Endothelial cell of umbilical vein (primary cell): ENCODE measurements at regions not wholly inside any gene's neighbourhood (a gene's known extent, or its start where the extent isn't known, plus 50 kb on each side); places are given as distances from the start of the nearest gene placed in this dataset.

ENCODE experiments used
- BruUV-seq: library from RNA; stranded (reverse); fragments of 400-500 nt; replicated peaks from 2 replicates; lab custom pipeline; 2021; lab: Mats Ljungman, UMichigan
- CTCF ChIA-PET: fragments of 300-600, 350-600 bp; sonication (Branson Sonifier 250); formaldehyde crosslinking; loops from one replicate; lab custom pipeline; 2021; ENCODE audit warnings: antibody characterized with exemption, inconsistent platforms; lab: Charles Lee
- POLR2A ChIA-PET: fragments of 300-600, 350-600 bp; sonication (Branson Sonifier 250); formaldehyde crosslinking; loops from one replicate; lab custom pipeline; 2021; ENCODE audit warnings: antibody characterized with exemption, inconsistent platforms; lab: Charles Lee
- DNase-seq: peaks from one replicate; pipeline ENCODE4 v3.0.0-alpha.2; 2011; ENCODE audit warnings: low read depth, low spot score
- FAIRE-seq: peaks from 2 replicates; lab custom pipeline; 2011; peaks lifted over from hg19 to GRCh38; lab: Jason Lieb, UNC
- H2AFZ ChIP-seq: 2 replicates; pipeline ENCODE4 v1.6.0; 2012; ENCODE audit warnings: low read depth, low read length, control low read depth, inconsistent platforms
- H3K27ac ChIP-seq: 2 replicates; pipeline ENCODE4 v1.5.1; 2011; ENCODE audit warnings: low read depth, mild to moderate bottlenecking, control low read depth, low read length, moderate library complexity; ENCODE audit not compliant: insufficient read depth
- H3K27me3 ChIP-seq, 2 experiments: 2 replicates each; pipeline versions ENCODE4 v1.6.0 to v1.6.1; 2011; ENCODE audit warnings: low read length in 2 of 2, mixed read lengths in 1 of 2; ENCODE audit not compliant: control insufficient read depth in 2 of 2, insufficient read depth in 2 of 2
- H3K36me3 ChIP-seq, 2 experiments: 2 replicates in 1 of 2; 3 replicates in 1 of 2; pipeline ENCODE4 v1.5.1; 2011; ENCODE audit warnings: low read length in 2 of 2, mild to moderate bottlenecking in 1 of 2, moderate library complexity in 1 of 2; ENCODE audit not compliant: control insufficient read depth in 2 of 2, insufficient read depth in 2 of 2; ENCODE audit errors: extremely low read depth in 1 of 2
- H3K4me1 ChIP-seq: 3 replicates; pipeline ENCODE4 v1.5.1; 2011; ENCODE audit warnings: mild to moderate bottlenecking, low read length; ENCODE audit not compliant: control insufficient read depth, insufficient read depth; ENCODE audit errors: extremely low read depth
- H3K4me2 ChIP-seq: 2 replicates; pipeline ENCODE4 v1.6.1; 2011; ENCODE audit warnings: low read length, control low read depth, mixed read lengths; ENCODE audit not compliant: insufficient read depth
- H3K4me3 ChIP-seq, 3 experiments: fragments of 200-600 bp in 1 of 3; sonication (generic), shearing (Covaris generic) in 1 of 3; replicated peaks in 1 of 3; 2 replicates each; pipeline ENCODE4 v1.5.1; 2011 to 2016; ENCODE audit warnings: control low read depth in 3 of 3, low read length in 3 of 3, mild to moderate bottlenecking in 2 of 3, inconsistent platforms in 1 of 3, low read depth in 1 of 3, moderate library complexity in 1 of 3; ENCODE audit not compliant: insufficient read depth in 1 of 3
- H3K79me2 ChIP-seq: 2 replicates; pipeline ENCODE4 v1.6.0; 2012; ENCODE audit warnings: low read length, inconsistent platforms; ENCODE audit not compliant: control insufficient read depth, insufficient read depth
- H3K9ac ChIP-seq: replicated peaks from 2 replicates; pipeline ENCODE3; 2011; ENCODE audit warnings: low read length, control low read depth; ENCODE audit not compliant: insufficient read depth; ENCODE audit errors: extremely low read depth
- H3K9me1 ChIP-seq: replicated peaks from 3 replicates; pipeline ENCODE4 v1.6.0; 2011; ENCODE audit warnings: mild to moderate bottlenecking, low read length; ENCODE audit not compliant: control insufficient read depth, insufficient read depth; ENCODE audit errors: extremely low read depth
- H3K9me3 ChIP-seq: replicated peaks from 2 replicates; pipeline ENCODE4 v1.5.1; 2012; ENCODE audit warnings: low read length, inconsistent platforms; ENCODE audit not compliant: control insufficient read depth, insufficient read depth
- H4K20me1 ChIP-seq: replicated peaks from 2 replicates; pipeline ENCODE3; 2011; ENCODE audit warnings: mild to moderate bottlenecking, low read length; ENCODE audit not compliant: control insufficient read depth, insufficient read depth; ENCODE audit errors: extremely low read depth
- EZH2 ChIP-seq: IDR thresholded peaks from 2 replicates; pipeline ENCODE4 v1.6.1; 2012; ENCODE audit warnings: borderline replicate concordance, low read depth, mild to moderate bottlenecking, moderate library complexity, low read length, inconsistent platforms; ENCODE audit not compliant: severe bottlenecking
- FOS ChIP-seq: IDR thresholded peaks from 2 replicates; pipeline ENCODE4 v1.6.1; 2011; ENCODE audit warnings: mild to moderate bottlenecking, low read length, moderate library complexity, borderline replicate concordance; ENCODE audit not compliant: insufficient read depth
- GATA2 ChIP-seq: IDR thresholded peaks from 2 replicates; pipeline ENCODE4 v1.7.0; 2011; ENCODE audit warnings: low read depth, mild to moderate bottlenecking, moderate library complexity, mixed read lengths, low read length; ENCODE audit not compliant: insufficient read length, insufficient read depth
- JUN ChIP-seq: IDR thresholded peaks from 2 replicates; pipeline ENCODE4 v1.6.1; 2011; ENCODE audit warnings: borderline replicate concordance, low read depth; ENCODE audit not compliant: insufficient read length, insufficient read depth
- MYC ChIP-seq: IDR thresholded peaks from one replicate; pipeline ENCODE4 v1.6.1; 2011; ENCODE audit warnings: mild to moderate bottlenecking, low read depth, low read length
- POLR2A ChIP-seq: IDR thresholded peaks from 2 replicates; pipeline ENCODE4 v1.6.1; 2012; ENCODE audit warnings: low read depth, mild to moderate bottlenecking, control low read depth, low read length
- POLR2AphosphoS5 ChIP-seq: IDR thresholded peaks from 2 replicates; pipeline ENCODE4 v1.6.1; 2012; ENCODE audit warnings: low read depth, mild to moderate bottlenecking, control low read depth, low read length, moderate library complexity; ENCODE audit not compliant: insufficient read depth
- dilution Hi-C: fragments of 300-500 bp; cut with MboI; formaldehyde crosslinking; loops from one replicate; pipeline ENCODE4 v1.15.0; 2019; ENCODE audit warnings: low sequenced_read_pairs; ENCODE audit not compliant: extremely low pct_ligation_motif_present
- intact Hi-C: fragments of 100-400 bp; cut with micrococcal nuclease; formaldehyde crosslinking; loops from one replicate; pipeline ENCODE4 v1.10.0; 2022
- TF ChIP-seq, protein P1 (sequence below), 2 donors: IDR thresholded peaks; 1 replicate in 1 of 2; 2 replicates in 1 of 2; pipeline ENCODE4 v1.5.1; 2011; ENCODE audit warnings: low read length in 2 of 2, mild to moderate bottlenecking in 2 of 2, moderate library complexity in 2 of 2, control low read depth in 1 of 2, inconsistent platforms in 1 of 2, low read depth in 1 of 2; ENCODE audit not compliant: insufficient read depth in 1 of 2; ENCODE audit errors: extremely low read depth in 1 of 2
- TF ChIP-seq, protein P2 (sequence below): IDR thresholded peaks from 2 replicates; pipeline ENCODE4 v1.6.1; 2011; ENCODE audit not compliant: insufficient read depth, insufficient read length

DNA sequence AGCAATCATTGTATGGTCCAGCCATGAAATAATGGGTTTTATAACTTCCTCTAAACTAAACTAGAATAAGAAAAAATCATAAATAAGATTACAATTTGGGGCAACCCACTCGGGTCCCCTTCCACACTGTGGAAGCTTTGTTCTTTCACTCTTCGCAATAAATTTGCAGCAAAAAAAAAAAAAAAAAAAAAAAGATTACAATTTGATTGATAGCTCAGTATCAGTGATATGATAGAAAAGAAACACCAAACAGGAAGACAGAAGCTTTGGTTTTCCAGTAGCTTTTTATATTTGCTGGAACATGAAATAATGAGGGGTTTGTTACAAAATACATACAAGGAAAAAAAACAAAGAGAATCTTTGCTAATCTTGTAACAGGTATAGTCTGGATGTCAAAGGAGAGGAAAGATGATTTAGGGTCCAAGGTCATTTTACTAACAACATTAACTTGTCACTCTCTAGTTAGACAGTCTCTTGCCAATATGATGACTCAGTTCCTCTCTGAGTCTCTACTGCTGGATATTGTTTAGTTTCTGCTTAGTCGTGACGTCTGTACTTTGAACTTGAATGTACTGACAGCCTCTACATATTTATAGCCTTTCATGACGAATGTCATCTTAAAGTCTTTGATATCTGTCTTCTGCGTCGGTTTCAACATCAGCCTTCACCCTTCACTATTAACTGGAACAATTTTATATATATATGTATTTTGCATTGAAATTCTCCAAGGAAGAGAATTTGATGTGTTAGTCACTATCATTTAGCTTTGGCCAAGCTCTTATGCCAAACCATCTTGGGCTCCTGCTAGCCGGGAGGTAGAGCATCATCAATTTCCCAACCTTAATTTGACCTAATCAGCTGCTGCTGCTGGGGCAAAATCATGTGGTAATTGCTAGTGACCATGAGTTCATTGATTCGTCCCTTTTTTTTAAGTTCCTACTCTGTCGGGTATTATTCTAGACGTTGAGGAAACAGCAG lies 213.1 kb upstream of the STXBP5 start:
- BruUV-seq = no TSS peak
- Histone ChIP-seq H4K20me1 (no peaks in the 10 kb centered on the region), H3K4me1 (peaks cover 6% of the 10 kb centered on the region), H2AFZ (no peak overlapping the region), H3K4me2 (no peak overlapping the region), H3K36me3 (no peaks in the 10 kb centered on the region), H3K9me1 (no peaks in the 10 kb centered on the region), H3K9ac (no peak overlapping the region), H3K27me3 (no peaks in the 10 kb centered on the region), H3K27ac (no peak overlapping the region), H3K9me3 (no peaks in the 10 kb centered on the region), H3K4me3 (no peak overlapping the region), H3K79me2 (no peaks in the 10 kb centered on the region)
- FAIRE-seq (peak; percentile 81), DNase-seq (peak; percentile 62)
- intact Hi-C loops = loop anchor here (1.0 kb wide), 1 partner anchor 76 kb away; no protein-coding TSS in a partner anchor
- dilution Hi-C loops = no loop called here
- peak; percentile 58 for TF ChIP-seq JUN
- peak; percentile 70 for TF ChIP-seq FOS
- no peak for TF ChIP-seq POLR2A
- no peak for TF ChIP-seq MYC
- TF ChIP-seq, protein P1, sequence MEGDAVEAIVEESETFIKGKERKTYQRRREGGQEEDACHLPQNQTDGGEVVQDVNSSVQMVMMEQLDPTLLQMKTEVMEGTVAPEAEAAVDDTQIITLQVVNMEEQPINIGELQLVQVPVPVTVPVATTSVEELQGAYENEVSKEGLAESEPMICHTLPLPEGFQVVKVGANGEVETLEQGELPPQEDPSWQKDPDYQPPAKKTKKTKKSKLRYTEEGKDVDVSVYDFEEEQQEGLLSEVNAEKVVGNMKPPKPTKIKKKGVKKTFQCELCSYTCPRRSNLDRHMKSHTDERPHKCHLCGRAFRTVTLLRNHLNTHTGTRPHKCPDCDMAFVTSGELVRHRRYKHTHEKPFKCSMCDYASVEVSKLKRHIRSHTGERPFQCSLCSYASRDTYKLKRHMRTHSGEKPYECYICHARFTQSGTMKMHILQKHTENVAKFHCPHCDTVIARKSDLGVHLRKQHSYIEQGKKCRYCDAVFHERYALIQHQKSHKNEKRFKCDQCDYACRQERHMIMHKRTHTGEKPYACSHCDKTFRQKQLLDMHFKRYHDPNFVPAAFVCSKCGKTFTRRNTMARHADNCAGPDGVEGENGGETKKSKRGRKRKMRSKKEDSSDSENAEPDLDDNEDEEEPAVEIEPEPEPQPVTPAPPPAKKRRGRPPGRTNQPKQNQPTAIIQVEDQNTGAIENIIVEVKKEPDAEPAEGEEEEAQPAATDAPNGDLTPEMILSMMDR (IDR thresholded peaks at IDR 0.05; ENCODE audit: extremely low read depth in 1 of 2, insufficient read depth in 1 of 2, low read depth in 1 of 2, low read length in 2 of 2) = no peak
- TF ChIP-seq POLR2AphosphoS5 = no peak
- TF ChIP-seq, protein P2, sequence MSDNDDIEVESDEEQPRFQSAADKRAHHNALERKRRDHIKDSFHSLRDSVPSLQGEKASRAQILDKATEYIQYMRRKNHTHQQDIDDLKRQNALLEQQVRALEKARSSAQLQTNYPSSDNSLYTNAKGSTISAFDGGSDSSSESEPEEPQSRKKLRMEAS = no peak
- TF ChIP-seq GATA2 = no peak
- TF ChIP-seq EZH2 = no peak
- ChIA-PET CTCF (interaction anchor here (0.6 to 1.5 kb wide), 3 partner anchors 9 to 99 kb away, joined by 3 to 4 read pairs (median 3); no protein-coding TSS in a partner anchor), POLR2A (no interaction called here)
